AG04450 (cell line): ENCODE measurements at regions not wholly inside any gene's neighbourhood (a gene's known extent, or its start where the extent isn't known, plus 50 kb on each side); places are given as distances from the start of the nearest gene placed in this dataset.

Source experiments
- CTCF ChIA-PET: fragments of 300-600, 350-600 bp; formaldehyde crosslinking; extraction: SDS; loops from one replicate; lab custom pipeline; 2022; ENCODE audit warnings: antibody characterized with exemption, inconsistent platforms; lab: Charles Lee
- POLR2A ChIA-PET: fragments of 350-600 bp; formaldehyde crosslinking; extraction: SDS; loops from one replicate; lab custom pipeline; 2021; ENCODE audit warnings: antibody characterized with exemption, inconsistent platforms; lab: Yijun Ruan, JAX
- DNase-seq: peaks from one replicate; pipeline ENCODE4 v3.0.0-alpha.2; 2011; ENCODE audit warnings: low read depth, low spot score
- H3K27ac ChIP-seq: one replicate; pipeline ENCODE4 v1.5.1; 2012; ENCODE audit warnings: low read depth, low read length, control low read depth
- H3K27me3 ChIP-seq: one replicate; pipeline ENCODE4 v1.6.0; 2012; ENCODE audit warnings: low read length; ENCODE audit not compliant: control insufficient read depth, insufficient read depth
- H3K4me3 ChIP-seq: 2 replicates; pipeline ENCODE4 v1.5.1; 2011; ENCODE audit warnings: mild to moderate bottlenecking, low read depth, low read length, control low read depth
- H3K9me3 ChIP-seq: 2 replicates; pipeline ENCODE4 v1.5.1; 2012; ENCODE audit warnings: low read length; ENCODE audit not compliant: control insufficient read depth, insufficient read depth
- TF ChIP-seq, protein P1 (sequence below): IDR thresholded peaks from 2 replicates; pipeline ENCODE4 v1.5.1; 2011; ENCODE audit warnings: low read depth, low read length, control low read depth, inconsistent platforms

- DNase-seq = no peak
- POLR2A ChIA-PET = no interaction called here
- Histone ChIP-seq H3K27ac (no peak overlapping the region), H3K9me3 (no peaks in the 10 kb centered on the region), H3K4me3 (no peak overlapping the region), H3K27me3 (no peaks in the 10 kb centered on the region)
- TF ChIP-seq, protein P1, sequence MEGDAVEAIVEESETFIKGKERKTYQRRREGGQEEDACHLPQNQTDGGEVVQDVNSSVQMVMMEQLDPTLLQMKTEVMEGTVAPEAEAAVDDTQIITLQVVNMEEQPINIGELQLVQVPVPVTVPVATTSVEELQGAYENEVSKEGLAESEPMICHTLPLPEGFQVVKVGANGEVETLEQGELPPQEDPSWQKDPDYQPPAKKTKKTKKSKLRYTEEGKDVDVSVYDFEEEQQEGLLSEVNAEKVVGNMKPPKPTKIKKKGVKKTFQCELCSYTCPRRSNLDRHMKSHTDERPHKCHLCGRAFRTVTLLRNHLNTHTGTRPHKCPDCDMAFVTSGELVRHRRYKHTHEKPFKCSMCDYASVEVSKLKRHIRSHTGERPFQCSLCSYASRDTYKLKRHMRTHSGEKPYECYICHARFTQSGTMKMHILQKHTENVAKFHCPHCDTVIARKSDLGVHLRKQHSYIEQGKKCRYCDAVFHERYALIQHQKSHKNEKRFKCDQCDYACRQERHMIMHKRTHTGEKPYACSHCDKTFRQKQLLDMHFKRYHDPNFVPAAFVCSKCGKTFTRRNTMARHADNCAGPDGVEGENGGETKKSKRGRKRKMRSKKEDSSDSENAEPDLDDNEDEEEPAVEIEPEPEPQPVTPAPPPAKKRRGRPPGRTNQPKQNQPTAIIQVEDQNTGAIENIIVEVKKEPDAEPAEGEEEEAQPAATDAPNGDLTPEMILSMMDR = no peak
- CTCF ChIA-PET = no interaction called here
Observed at GRCh38 chr14:58762629-58763028, 124.9 kb downstream of the DACT1 start.

- TF ChIP-seq, protein P1 = no peak
- ChIA-PET POLR2A (no interaction called here), CTCF (no interaction called here)
Observed at GRCh38 chr14:58763210-58763609, 125.4 kb downstream of the DACT1 start.

DNA sequence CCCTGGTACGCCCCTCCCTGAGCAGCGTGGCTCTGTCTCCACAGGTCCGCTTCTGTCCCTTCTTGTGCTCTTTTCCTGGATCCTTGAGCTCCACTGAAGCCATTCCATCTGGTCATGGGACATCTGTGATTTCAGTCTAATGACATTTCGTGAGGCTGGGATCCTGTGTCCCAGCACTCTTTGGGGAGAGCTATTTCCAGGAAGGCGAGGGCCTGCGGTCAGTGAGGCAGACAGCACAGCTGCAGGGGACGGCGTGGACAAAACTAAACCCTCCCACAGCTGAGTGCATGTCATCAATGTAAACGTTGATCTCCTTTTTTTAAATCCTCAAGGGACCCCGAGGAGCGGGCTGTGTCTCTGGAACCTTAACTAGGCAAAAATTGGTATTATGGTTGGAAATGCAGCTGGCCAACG is 127.7 kb downstream of the DACT1 start:
- POLR2A ChIA-PET = no interaction called here
- no peak for DNase-seq
- Histone ChIP-seq H3K4me3 (no peak overlapping the region), H3K27me3 (no peaks in the 10 kb centered on the region), H3K27ac (no peak overlapping the region), H3K9me3 (no peaks in the 10 kb centered on the region)
- CTCF ChIA-PET = no interaction called here
- TF ChIP-seq, protein P1 = no peak

More at GRCh38 chr14:58763210-58763609, 125.4 kb downstream of the DACT1 start:
- Histone ChIP-seq H3K27me3 (no peaks in the 10 kb centered on the region), H3K27ac (no peak overlapping the region), H3K4me3 (no peak overlapping the region), H3K9me3 (no peaks in the 10 kb centered on the region)
- no peak for DNase-seq

DNA sequence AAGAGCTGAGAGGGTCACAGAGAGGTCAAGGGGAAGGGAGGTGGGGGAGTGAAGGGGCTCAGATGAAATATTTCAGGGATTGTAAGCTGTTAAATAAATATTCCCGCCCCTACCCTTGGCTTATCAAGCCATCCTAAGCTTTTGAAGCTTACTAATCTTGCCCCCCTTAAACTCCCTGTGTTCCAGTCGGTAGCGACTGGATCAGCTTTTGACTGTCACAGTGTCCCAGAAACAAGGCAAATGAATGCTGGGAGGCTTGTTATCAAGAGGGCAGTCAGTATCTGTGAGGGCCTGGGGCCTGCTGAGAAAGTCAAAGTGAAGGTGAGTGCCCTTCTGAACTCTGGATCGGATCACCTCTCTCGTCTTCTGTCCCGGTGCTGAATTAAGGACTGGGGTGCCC is 128.1 kb downstream of the DACT1 start:
- ChIA-PET CTCF (no interaction called here), POLR2A (no interaction called here)
- Histone ChIP-seq H3K27ac (no peak overlapping the region), H3K27me3 (no peaks in the 10 kb centered on the region), H3K9me3 (no peaks in the 10 kb centered on the region), H3K4me3 (no peak overlapping the region)
- no peak for DNase-seq
- TF ChIP-seq, protein P1 = no peak

DNA sequence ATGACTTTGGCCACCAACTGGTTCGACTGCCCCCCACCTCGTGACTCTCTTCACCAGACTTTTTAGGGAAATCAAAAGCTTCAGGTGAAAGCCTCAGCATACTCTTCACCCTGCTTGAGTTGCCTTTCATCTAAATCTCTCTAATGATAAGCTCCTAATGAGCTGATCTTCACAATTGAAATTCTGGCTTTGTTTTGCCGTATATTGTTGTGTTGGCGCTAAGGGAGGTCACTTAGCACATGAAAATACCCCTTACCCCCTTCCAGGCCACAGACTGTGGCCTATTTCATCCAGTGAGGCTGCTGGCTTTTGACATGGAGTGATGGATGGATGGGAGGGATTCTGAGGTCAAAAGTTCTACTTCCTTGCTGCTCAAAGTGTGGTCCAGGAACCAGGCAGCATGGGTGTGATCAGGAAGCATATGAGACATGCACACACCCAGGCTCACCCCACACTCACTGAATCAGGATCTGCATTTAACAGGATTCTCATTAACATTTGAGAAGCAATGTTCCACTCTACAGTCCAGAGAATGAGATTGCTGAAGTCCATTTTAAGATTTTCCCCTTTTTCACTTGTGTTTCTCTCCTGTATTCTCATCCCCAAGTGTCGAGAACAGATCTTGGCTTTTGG is 131.4 kb downstream of the DACT1 start:
- POLR2A ChIA-PET = no interaction called here
- TF ChIP-seq, protein P1 = no peak
- Histone ChIP-seq H3K4me3 (no peak overlapping the region), H3K27me3 (no peaks in the 10 kb centered on the region), H3K27ac (no peak overlapping the region), H3K9me3 (no peaks in the 10 kb centered on the region)
- no peak for DNase-seq
- CTCF ChIA-PET = interaction anchor here (0.6 kb wide), 1 partner anchor 263 kb away, joined by 4 read pairs; no protein-coding TSS in a partner anchor
